ENCODE measurements at regions not wholly inside any gene's neighbourhood (a gene's known extent, or its start where the extent isn't known, plus 50 kb on each side); places are given as distances from the start of the nearest gene placed in this dataset.
"Not testable (repeated sequence)": the region's sequence is repeated elsewhere in the genome, so short reads cannot be mapped to it uniquely, and the experiment has no call there.

DNA sequence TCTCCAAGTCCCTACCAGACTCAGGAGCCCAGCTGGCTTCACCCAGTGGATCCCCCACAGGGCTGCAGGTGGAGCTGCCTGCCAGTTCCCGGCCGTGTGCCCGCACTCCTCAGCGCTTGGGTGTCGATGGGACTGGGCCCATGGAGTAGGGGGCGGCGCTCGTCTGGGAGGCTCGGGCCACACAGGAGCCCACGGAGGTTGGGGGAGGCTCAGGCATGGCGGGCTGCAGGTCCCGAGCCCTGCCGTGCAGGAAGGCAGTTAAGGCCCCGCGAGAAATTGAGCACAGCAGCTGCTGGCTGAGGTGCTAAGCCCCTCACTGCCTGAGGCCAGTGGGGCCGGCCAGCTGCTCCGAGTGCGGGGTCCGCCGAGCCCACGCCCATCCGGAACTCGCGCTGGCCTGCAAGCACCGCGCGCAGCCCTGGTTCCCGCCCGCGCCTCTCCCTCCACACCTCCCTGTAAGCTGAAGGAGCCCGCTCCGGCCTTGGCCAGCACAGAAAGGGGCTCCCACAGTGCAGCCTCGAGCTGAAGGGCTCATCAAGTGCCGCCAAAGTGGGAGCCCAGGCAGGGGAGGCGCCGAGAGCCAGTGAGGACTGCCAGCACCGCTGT is 1771.1 kb downstream of the OLFM4 start:
- no peak for TF ChIP-seq EZH2 (IDR thresholded peaks at IDR 0.05; ENCODE audit: borderline replicate concordance)
- TF ChIP-seq, protein P1, sequence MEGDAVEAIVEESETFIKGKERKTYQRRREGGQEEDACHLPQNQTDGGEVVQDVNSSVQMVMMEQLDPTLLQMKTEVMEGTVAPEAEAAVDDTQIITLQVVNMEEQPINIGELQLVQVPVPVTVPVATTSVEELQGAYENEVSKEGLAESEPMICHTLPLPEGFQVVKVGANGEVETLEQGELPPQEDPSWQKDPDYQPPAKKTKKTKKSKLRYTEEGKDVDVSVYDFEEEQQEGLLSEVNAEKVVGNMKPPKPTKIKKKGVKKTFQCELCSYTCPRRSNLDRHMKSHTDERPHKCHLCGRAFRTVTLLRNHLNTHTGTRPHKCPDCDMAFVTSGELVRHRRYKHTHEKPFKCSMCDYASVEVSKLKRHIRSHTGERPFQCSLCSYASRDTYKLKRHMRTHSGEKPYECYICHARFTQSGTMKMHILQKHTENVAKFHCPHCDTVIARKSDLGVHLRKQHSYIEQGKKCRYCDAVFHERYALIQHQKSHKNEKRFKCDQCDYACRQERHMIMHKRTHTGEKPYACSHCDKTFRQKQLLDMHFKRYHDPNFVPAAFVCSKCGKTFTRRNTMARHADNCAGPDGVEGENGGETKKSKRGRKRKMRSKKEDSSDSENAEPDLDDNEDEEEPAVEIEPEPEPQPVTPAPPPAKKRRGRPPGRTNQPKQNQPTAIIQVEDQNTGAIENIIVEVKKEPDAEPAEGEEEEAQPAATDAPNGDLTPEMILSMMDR (IDR thresholded peaks at IDR 0.05; ENCODE audit: poor library complexity) = no peak
- TF ChIP-seq EZH2phosphoT487 (IDR thresholded peaks at IDR 0.05; ENCODE audit: low read depth, severe bottlenecking, unreplicated experiment) = no peak
- Histone ChIP-seq H3K79me2 (no peaks in the 10 kb centered on the region), H4K20me1 (ENCODE audit: insufficient read depth, poor library complexity, severe bottlenecking) (no peaks in the 10 kb centered on the region), H3K36me3 (replicated peaks; ENCODE audit: insufficient read depth, low read depth) (no peaks in the 10 kb centered on the region), H3K4me1 (ENCODE audit: insufficient read depth) (no peaks in the 10 kb centered on the region), H3K9me3 (ENCODE audit: low read depth) (no peaks in the 10 kb centered on the region), H3K4me2 (no peak overlapping the region), H3K4me3 (no peak overlapping the region), H3K27me3 (no peaks in the 10 kb centered on the region), H3K9me2 (replicated peaks; ENCODE audit: insufficient read depth) (no peaks in the 10 kb centered on the region), H3K27ac (no peak overlapping the region), H2AFZ (no peak overlapping the region)
- 96% methylated on average over 36 of the region's 37 CpGs for WGBS (ENCODE audit: low lambda C conversion rate, missing lambda C conversion rate)
- no peak for DNase-seq (ENCODE audit: low spot score)

DNA sequence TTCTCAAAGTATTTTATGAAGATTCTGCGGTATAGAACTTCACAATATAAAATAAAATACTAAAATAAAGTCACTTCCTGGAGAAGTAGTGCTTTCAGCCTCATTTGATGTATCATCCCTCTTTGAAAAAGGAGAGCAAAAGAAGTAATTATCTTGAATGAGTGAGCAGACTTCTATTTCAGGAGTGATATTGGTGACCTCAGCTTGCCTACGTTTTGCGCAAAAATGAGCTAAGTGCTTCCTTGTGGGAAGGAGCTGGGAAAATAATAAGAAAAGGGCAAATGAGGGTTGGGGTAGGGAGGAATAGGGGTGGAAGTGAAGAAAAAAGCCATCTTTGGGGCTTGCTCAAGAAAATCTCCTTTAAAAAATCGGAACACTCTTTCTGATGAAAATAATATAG is 1773.6 kb downstream of the OLFM4 start:
- DNase-seq (ENCODE audit: low spot score) = no peak
- no peak overlapping the region for H3K4me2 ChIP-seq
- TF ChIP-seq EZH2phosphoT487 (IDR thresholded peaks at IDR 0.05; ENCODE audit: low read depth, severe bottlenecking, unreplicated experiment) (no peak), EZH2 (IDR thresholded peaks at IDR 0.05; ENCODE audit: borderline replicate concordance) (no peak)
- TF ChIP-seq, protein P1 (IDR thresholded peaks at IDR 0.05; ENCODE audit: poor library complexity) = no peak
- H3K9me3 ChIP-seq (ENCODE audit: low read depth) = no peaks in the 10 kb centered on the region
- H2AFZ ChIP-seq = no peak overlapping the region
- WGBS (ENCODE audit: low lambda C conversion rate, missing lambda C conversion rate) = 94% methylated on average over 4 of the region's 4 CpGs
- H3K9me2 ChIP-seq (replicated peaks; ENCODE audit: insufficient read depth) = no peaks in the 10 kb centered on the region
- H3K27ac ChIP-seq = no peak overlapping the region
- no peaks in the 10 kb centered on the region for H4K20me1 ChIP-seq (ENCODE audit: insufficient read depth, poor library complexity, severe bottlenecking)
- no peak overlapping the region for H3K4me3 ChIP-seq
- H3K36me3 ChIP-seq (replicated peaks; ENCODE audit: insufficient read depth, low read depth) = no peaks in the 10 kb centered on the region
- H3K4me1 ChIP-seq (ENCODE audit: insufficient read depth) = no peaks in the 10 kb centered on the region
- H3K27me3 ChIP-seq = no peaks in the 10 kb centered on the region
- no peaks in the 10 kb centered on the region for H3K79me2 ChIP-seq

DNA sequence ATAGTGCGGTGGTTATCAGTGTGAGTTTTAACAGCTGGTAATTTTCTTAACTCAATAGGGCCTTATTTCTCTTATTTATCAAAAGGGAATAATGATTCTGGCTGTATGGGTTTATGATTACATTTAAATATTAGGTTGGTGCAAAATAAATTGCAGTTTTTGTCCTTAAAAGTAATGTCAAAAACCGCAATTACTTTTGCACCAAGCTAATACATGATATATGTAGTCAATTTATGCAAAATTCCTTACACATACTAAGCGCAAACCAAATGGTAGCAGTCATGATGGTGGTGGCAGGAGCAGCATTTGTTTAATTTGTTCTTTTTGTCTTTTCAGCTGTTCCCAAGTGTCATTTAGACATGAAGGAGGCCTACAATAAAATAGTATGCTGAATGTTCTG is 1777.1 kb downstream of the OLFM4 start:
- 98% methylated on average over 3 of the region's 3 CpGs for WGBS (ENCODE audit: low lambda C conversion rate, missing lambda C conversion rate)
- no peak overlapping the region for H3K27ac ChIP-seq

DNA sequence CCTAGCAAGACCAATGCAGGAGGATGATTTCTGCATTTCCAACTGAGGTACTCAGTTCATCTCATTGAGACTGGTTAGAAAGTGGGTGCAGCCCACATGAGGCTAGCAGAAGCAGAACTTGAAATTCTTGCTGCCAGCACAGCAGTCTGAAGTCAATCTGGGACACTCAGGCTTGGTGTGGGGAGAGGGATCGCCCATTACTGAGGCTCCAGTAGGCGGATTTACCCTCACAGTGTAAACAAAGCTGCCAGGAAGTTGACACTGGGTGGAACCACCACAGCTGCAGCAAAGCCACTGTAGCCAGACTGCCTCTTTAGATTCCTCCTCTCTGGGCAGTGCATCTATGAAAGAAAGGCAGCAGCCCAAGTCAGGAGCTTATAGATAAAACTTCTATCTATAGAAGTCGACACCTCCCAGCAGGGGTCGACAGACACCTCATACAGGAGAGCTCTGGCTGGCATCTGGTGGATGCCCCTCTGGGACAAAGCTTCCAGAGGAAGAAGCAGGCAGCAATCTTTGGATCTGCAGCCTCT is 1793.4 kb downstream of the OLFM4 start:
- not testable (repeated sequence) for H3K4me2 ChIP-seq; H3K4me1 ChIP-seq (ENCODE audit: insufficient read depth); H3K9me2 ChIP-seq (replicated peaks; ENCODE audit: insufficient read depth); H3K27me3 ChIP-seq; H3K79me2 ChIP-seq; DNase-seq (ENCODE audit: low spot score); H2AFZ ChIP-seq; H3K9me3 ChIP-seq (ENCODE audit: low read depth); H4K20me1 ChIP-seq (ENCODE audit: insufficient read depth, poor library complexity, severe bottlenecking); H3K36me3 ChIP-seq (replicated peaks; ENCODE audit: insufficient read depth, low read depth); H3K4me3 ChIP-seq; H3K27ac ChIP-seq
- 44% methylated on average over 4 of the region's 4 CpGs for WGBS (ENCODE audit: low lambda C conversion rate, missing lambda C conversion rate)

More for the DNA sequence above, 1777.1 kb downstream of the OLFM4 start:
- Histone ChIP-seq H3K79me2 (no peaks in the 10 kb centered on the region), H3K9me3 (ENCODE audit: low read depth) (no peaks in the 10 kb centered on the region), H2AFZ (no peak overlapping the region), H3K36me3 (replicated peaks; ENCODE audit: insufficient read depth, low read depth) (no peaks in the 10 kb centered on the region), H3K27me3 (no peaks in the 10 kb centered on the region), H3K4me2 (no peak overlapping the region), H3K4me3 (no peak overlapping the region), H3K9me2 (replicated peaks; ENCODE audit: insufficient read depth) (no peaks in the 10 kb centered on the region), H3K4me1 (ENCODE audit: insufficient read depth) (no peaks in the 10 kb centered on the region), H4K20me1 (ENCODE audit: insufficient read depth, poor library complexity, severe bottlenecking) (no peaks in the 10 kb centered on the region)
- TF ChIP-seq, protein P1 (IDR thresholded peaks at IDR 0.05; ENCODE audit: poor library complexity) = no peak
- TF ChIP-seq EZH2phosphoT487 (IDR thresholded peaks at IDR 0.05; ENCODE audit: low read depth, severe bottlenecking, unreplicated experiment) (no peak), EZH2 (IDR thresholded peaks at IDR 0.05; ENCODE audit: borderline replicate concordance) (no peak)
- no peak for DNase-seq (ENCODE audit: low spot score)

DNA sequence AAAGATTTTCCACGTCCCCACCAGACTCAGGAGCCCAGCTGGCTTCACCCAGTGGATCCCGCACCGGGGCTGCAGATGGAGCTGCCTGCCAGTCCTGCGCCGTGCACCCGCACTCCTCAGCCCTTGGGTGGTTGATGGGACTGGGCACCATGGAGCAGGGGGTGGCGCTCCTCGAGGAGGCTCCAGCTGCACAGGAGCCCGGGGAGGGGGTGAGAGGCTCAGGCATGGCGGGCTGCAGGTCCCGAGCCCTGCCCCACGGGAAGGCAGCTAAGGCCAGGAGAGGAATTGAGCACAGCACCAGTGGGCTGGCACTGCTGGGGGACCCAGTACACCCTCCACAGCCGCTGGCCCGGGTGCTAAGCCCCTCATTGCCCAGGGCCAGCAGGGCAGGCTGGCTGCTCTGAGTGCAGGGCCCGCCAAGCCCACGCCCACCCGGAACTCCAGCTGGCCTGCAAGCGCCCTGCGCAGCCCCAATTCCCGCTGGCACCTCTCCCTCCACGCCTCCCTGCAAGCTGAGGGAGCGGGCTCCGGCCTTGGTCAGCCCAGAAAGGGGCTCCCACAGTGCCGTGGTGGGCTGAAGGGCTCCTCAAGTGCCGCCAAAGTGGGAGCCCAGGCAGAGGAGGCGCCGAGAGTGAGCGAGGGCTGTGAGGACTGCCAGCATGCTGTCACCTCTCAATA is 1800.9 kb downstream of the OLFM4 start:
- H2AFZ ChIP-seq; H3K4me2 ChIP-seq; H3K36me3 ChIP-seq (replicated peaks; ENCODE audit: insufficient read depth, low read depth); H3K9me2 ChIP-seq (replicated peaks; ENCODE audit: insufficient read depth); H3K79me2 ChIP-seq; H3K27me3 ChIP-seq; H3K4me1 ChIP-seq (ENCODE audit: insufficient read depth); H4K20me1 ChIP-seq (ENCODE audit: insufficient read depth, poor library complexity, severe bottlenecking); DNase-seq (ENCODE audit: low spot score); H3K27ac ChIP-seq; H3K9me3 ChIP-seq (ENCODE audit: low read depth); H3K4me3 ChIP-seq: not testable (repeated sequence)
- 94% methylated on average over 26 of the region's 28 CpGs for WGBS (ENCODE audit: low lambda C conversion rate, missing lambda C conversion rate)

All from hepatocyte (in vitro differentiated cells).